ENCODE measurements at regions not wholly inside any gene's neighbourhood (a gene's known extent, or its start where the extent isn't known, plus 50 kb on each side); places are given as distances from the start of the nearest gene placed in this dataset.

- TF ChIP-seq CTCF (IDR thresholded peaks at IDR 0.05) = no peak
- no peak for TF ChIP-seq POLR2A (IDR thresholded peaks at IDR 0.05)
Measured at GRCh38 chr13:105902396-105902795, 633.1 kb downstream of the EFNB2 start.

Measured in lower leg skin (tissue), 3 donors.